H9 (cell line): ENCODE measurements at regions not wholly inside any gene's neighbourhood (a gene's known extent, or its start where the extent isn't known, plus 50 kb on each side); places are given as distances from the start of the nearest gene placed in this dataset.

Experiments
- DNase-seq: peaks from one replicate; pipeline ENCODE4 v3.0.0-alpha.2; 2017
- H2AFZ ChIP-seq: one replicate; pipeline ENCODE4 v1.6.1; 2013; ENCODE audit warnings: mild to moderate bottlenecking, low read length, control low read depth, moderate library complexity
- H2AK5ac ChIP-seq: 2 replicates; pipeline ENCODE4 v1.6.1; 2013; ENCODE audit warnings: low read length, control low read depth, mixed read lengths; ENCODE audit not compliant: insufficient read length
- H2BK120ac ChIP-seq: one replicate; pipeline ENCODE4 v1.6.1; 2013; ENCODE audit warnings: low read depth, mild to moderate bottlenecking, low read length, control low read depth, inconsistent platforms; ENCODE audit not compliant: poor library complexity, severe bottlenecking
- H2BK12ac ChIP-seq: 2 replicates; pipeline ENCODE4 v1.6.1; 2013; ENCODE audit warnings: low read length, control low read depth, mixed read lengths, low read depth; ENCODE audit not compliant: insufficient read length
- H2BK15ac ChIP-seq: 2 replicates; pipeline ENCODE4 v1.6.1; 2013; ENCODE audit warnings: low read depth, low read length, control low read depth
- H2BK20ac ChIP-seq: one replicate; pipeline ENCODE4 v1.6.1; 2013; ENCODE audit warnings: low read depth, mild to moderate bottlenecking, low read length, control low read depth, inconsistent platforms; ENCODE audit not compliant: poor library complexity, severe bottlenecking
- H2BK5ac ChIP-seq: 2 replicates; pipeline ENCODE4 v1.6.1; 2013; ENCODE audit warnings: low read length, control low read depth, mixed read lengths; ENCODE audit not compliant: insufficient read length
- H3K14ac ChIP-seq: 2 replicates; pipeline ENCODE4 v1.6.1; 2013; ENCODE audit warnings: low read length, control low read depth; ENCODE audit not compliant: insufficient read depth
- H3K18ac ChIP-seq: 2 replicates; pipeline ENCODE4 v1.6.1; 2013; ENCODE audit warnings: low read depth, mild to moderate bottlenecking, mixed read lengths, low read length, control low read depth; ENCODE audit not compliant: insufficient read length
- H3K23ac ChIP-seq: 2 replicates; pipeline ENCODE4 v1.6.1; 2013; ENCODE audit warnings: low read length, control low read depth, mixed read lengths, low read depth; ENCODE audit not compliant: insufficient read length
- H3K23me2 ChIP-seq: 2 replicates; pipeline ENCODE4 v1.6.1; 2013; ENCODE audit warnings: low read depth, mild to moderate bottlenecking, mixed read lengths, low read length, control low read depth; ENCODE audit not compliant: insufficient read length, poor library complexity, severe bottlenecking
- H3K27ac ChIP-seq: 2 replicates; pipeline ENCODE4 v1.5.1; 2013; ENCODE audit warnings: low read length, control low read depth, mixed read lengths, low read depth; ENCODE audit not compliant: insufficient read length
- H3K27me3 ChIP-seq: 2 replicates; pipeline ENCODE4 v1.6.1; 2013; ENCODE audit warnings: low read length, control low read depth, inconsistent platforms; ENCODE audit not compliant: insufficient read depth
- H3K4ac ChIP-seq: 2 replicates; pipeline ENCODE4 v1.6.1; 2013; ENCODE audit warnings: low read depth, mild to moderate bottlenecking, control low read depth, inconsistent platforms, low read length, moderate library complexity
- H3K4me1 ChIP-seq: 2 replicates; pipeline ENCODE4 v1.6.1; 2013; ENCODE audit warnings: low read length, control low read depth, inconsistent platforms; ENCODE audit not compliant: insufficient read depth
- H3K4me2 ChIP-seq: 2 replicates; pipeline ENCODE4 v1.6.1; 2013; ENCODE audit warnings: low read length, control low read depth, mixed read lengths; ENCODE audit not compliant: insufficient read length, insufficient read depth
- H3K56ac ChIP-seq: 2 replicates; pipeline ENCODE4 v1.6.1; 2013; ENCODE audit warnings: low read depth, mild to moderate bottlenecking, mixed read lengths, low read length, control low read depth; ENCODE audit not compliant: insufficient read length
- H3K79me1 ChIP-seq: 2 replicates; pipeline ENCODE4 v1.6.1; 2013; ENCODE audit warnings: low read depth, mild to moderate bottlenecking, moderate library complexity, low read length, control low read depth, inconsistent platforms; ENCODE audit not compliant: insufficient read depth, poor library complexity, severe bottlenecking
- H3K79me2 ChIP-seq: 2 replicates; pipeline ENCODE4 v1.6.1; 2013; ENCODE audit warnings: low read length, control low read depth, inconsistent platforms; ENCODE audit not compliant: insufficient read depth
- H3K9ac ChIP-seq: 2 replicates; pipeline ENCODE4 v1.6.1; 2013; ENCODE audit warnings: low read length, control low read depth, mixed read lengths; ENCODE audit not compliant: insufficient read length; ENCODE audit errors: extremely low read depth
- H3K9me3 ChIP-seq: one replicate; pipeline ENCODE4 v1.6.1; 2013; ENCODE audit warnings: low read depth, low read length, inconsistent platforms; ENCODE audit not compliant: control insufficient read depth
- H3T11ph ChIP-seq: one replicate; pipeline ENCODE4 v1.6.1; 2013; ENCODE audit warnings: mild to moderate bottlenecking, low read length, control low read depth, inconsistent platforms
- H4K20me1 ChIP-seq: one replicate; pipeline ENCODE4 v1.6.1; 2013; ENCODE audit not compliant: control insufficient read depth, insufficient read length, insufficient read depth
- H4K5ac ChIP-seq: 2 replicates; pipeline ENCODE4 v1.6.1; 2013; ENCODE audit warnings: low read depth, mild to moderate bottlenecking, mixed read lengths, low read length, control low read depth; ENCODE audit not compliant: insufficient read length
- H4K8ac ChIP-seq: replicated peaks from 2 replicates; pipeline ENCODE4 v1.6.1; 2013; ENCODE audit warnings: low read length, control low read depth, mixed read lengths, low read depth; ENCODE audit not compliant: insufficient read length
- H4K91ac ChIP-seq: 2 replicates; pipeline ENCODE4 v1.6.1; 2013; ENCODE audit warnings: low read depth, mild to moderate bottlenecking, moderate library complexity, mixed read lengths, low read length, control low read depth; ENCODE audit not compliant: insufficient read length
- H3K27ac Mint-ChIP-seq, 3 experiments: 2 replicates in 2 of 3; 3 replicates in 1 of 3; pipeline ENCODE4 v1.8.0; 2020 to 2021; ENCODE audit warnings: mixed read lengths in 3 of 3, mild to moderate bottlenecking in 1 of 3, moderate library complexity in 1 of 3
- H3K27me3 Mint-ChIP-seq: 2 replicates; pipeline ENCODE4 v1.8.0; 2021; ENCODE audit warnings: low read depth, mild to moderate bottlenecking, moderate library complexity, mixed read lengths
- H3K36me3 Mint-ChIP-seq, 3 experiments: 2 replicates in 2 of 3; 3 replicates in 1 of 3; pipeline ENCODE4 v1.8.0; 2020 to 2021; ENCODE audit warnings: low read depth in 3 of 3, mixed read lengths in 3 of 3; ENCODE audit not compliant: insufficient read depth in 1 of 3
- H3K4me1 Mint-ChIP-seq, 2 experiments: 2 replicates each; pipeline ENCODE4 v1.8.0; 2020; ENCODE audit warnings: mixed read lengths in 2 of 2
- H3K4me3 Mint-ChIP-seq, 2 experiments: 2 replicates in 1 of 2; 3 replicates in 1 of 2; pipeline ENCODE4 v1.8.0; 2020 to 2021; ENCODE audit warnings: mild to moderate bottlenecking in 2 of 2, mixed read lengths in 2 of 2, moderate library complexity in 1 of 2
- H3K9me3 Mint-ChIP-seq, 2 experiments: 2 replicates in 1 of 2; 3 replicates in 1 of 2; pipeline ENCODE4 v1.8.0; 2020; ENCODE audit warnings: mild to moderate bottlenecking in 2 of 2, mixed read lengths in 2 of 2, moderate library complexity in 1 of 2
- CTCF ChIP-seq: fragments of 200-600 bp; sonication (generic); conservative IDR thresholded peaks from 3 replicates; pipeline ENCODE4 v1.8.0; 2021; ENCODE audit warnings: antibody characterized with exemption, mild to moderate bottlenecking
- WGBS: extraction: QIAGEN DNeasy Blood & Tissue Kit; methylation state at CpG from one replicate; pipeline ENCODE4 v1.1.7; 2013; ENCODE audit warnings: missing lambda C conversion rate, low lambda C conversion rate, mixed read lengths; ENCODE audit not compliant: insufficient read length; ENCODE audit errors: extremely low coverage; 5-methylcytosine and 5-hydroxymethylcytosine counted together

- Histone ChIP-seq H3K79me1 (no peaks in the 10 kb centered on the region), H3K9me3 (peaks cover 7% of the 10 kb centered on the region), H3K23me2 (no peaks in the 10 kb centered on the region), H2BK15ac (no peak overlapping the region), H2BK120ac (no peak overlapping the region), H3K23ac (no peak overlapping the region), H2BK12ac (no peak overlapping the region), H3K79me2 (no peaks in the 10 kb centered on the region), H4K5ac (no peak overlapping the region), H4K20me1 (no peaks in the 10 kb centered on the region), H3K9ac (no peak overlapping the region), H3K27me3 (no peaks in the 10 kb centered on the region), H4K91ac (no peak overlapping the region), H3K27ac (no peak overlapping the region), H2BK5ac (no peak overlapping the region), H3K56ac (no peak overlapping the region), H3K4me1 (no peaks in the 10 kb centered on the region), H3K4ac (no peak overlapping the region), H3K14ac (no peak overlapping the region), H3K4me2 (no peak overlapping the region), H3T11ph (no peak overlapping the region), H4K8ac (no peak overlapping the region), H2BK20ac (no peak overlapping the region), H3K18ac (no peak overlapping the region), H2AK5ac (no peak overlapping the region), H2AFZ (no peak overlapping the region)
- Mint-ChIP-seq H3K27me3 (peaks cover 46% of the 10 kb centered on the region), H3K4me1 (peaks cover 7 to 25% of the 10 kb centered on the region in 2 experiments), H3K4me3 (no peak overlapping the region), H3K36me3 (peaks cover 0 to 7% (median 2%) of the 10 kb centered on the region in 3 experiments; a peak in 5 of 7 replicates), H3K27ac (no peak overlapping the region), H3K9me3 (peaks cover 10 to 13% of the 10 kb centered on the region in 2 experiments; a peak in 4 of 5 replicates)
- TF ChIP-seq CTCF: peak; percentile 39; the same call in 1 of the 3 replicates
- no CpG with 5 or more reads among the region's 12 CpGs for WGBS
- DNase-seq: no peak
These were observed 64.9 kb upstream of the ADRA2C start for GRCh38 chr4:3701271-3701734.
